A549 (cell line): ENCODE measurements at regions not wholly inside any gene's neighbourhood (a gene's known extent, or its start where the extent isn't known, plus 50 kb on each side); places are given as distances from the start of the nearest gene placed in this dataset.

Experiments
- CBX2 ChIP-seq: fragments of 200-600 bp; sonication (generic); IDR thresholded peaks from 2 replicates; pipeline ENCODE4 v1.6.1; 2016; ENCODE audit warnings: low read depth, mild to moderate bottlenecking, borderline replicate concordance
- CHD4 ChIP-seq: fragments of 200-600 bp; sonication (generic); IDR thresholded peaks from 2 replicates; pipeline ENCODE4 v1.6.1; 2016; ENCODE audit warnings: antibody characterized with exemption, mild to moderate bottlenecking, borderline replicate concordance
- E2F6 ChIP-seq: IDR thresholded peaks from 2 replicates; pipeline ENCODE4 v1.6.1; 2012; ENCODE audit warnings: low read depth, borderline replicate concordance
- EP300 ChIP-seq, 2 experiments: fragments of >200 bp; sonication (Bioruptor Twin); formaldehyde crosslinking; IDR thresholded peaks; 2 replicates in 1 of 2; 3 replicates in 1 of 2; pipeline ENCODE4 v1.6.1; 2016 to 2017
- HDAC2 ChIP-seq: fragments of 200-600 bp; sonication (generic); IDR thresholded peaks from 2 replicates; pipeline ENCODE4 v1.6.1; 2016
- JUNB ChIP-seq: fragments of >200 bp; sonication (Bioruptor Twin); formaldehyde crosslinking; IDR thresholded peaks from 2 replicates; pipeline ENCODE4 v1.6.1; 2016
- MYC ChIP-seq: IDR thresholded peaks from 2 replicates; pipeline ENCODE4 v1.6.1; 2012; ENCODE audit warnings: mild to moderate bottlenecking, inconsistent platforms, low read length, improper control_type of control experiment, borderline replicate concordance
- NR3C1 ChIP-seq: fragments of >200 bp; sonication (Bioruptor Twin); formaldehyde crosslinking; IDR thresholded peaks from 3 replicates; pipeline ENCODE4 v1.6.1; 2017
- POLR2A ChIP-seq: IDR thresholded peaks from 2 replicates; pipeline ENCODE4 v1.6.1; 2012; ENCODE audit warnings: mild to moderate bottlenecking, low read length
- RFX5 ChIP-seq: fragments of 450-650 bp; IDR thresholded peaks from 2 replicates; pipeline ENCODE4 v1.7.1; 2014; ENCODE audit warnings: antibody characterized with exemption, mild to moderate bottlenecking, moderate library complexity
- USF2 ChIP-seq: fragments of 450-650 bp; IDR thresholded peaks from 2 replicates; pipeline ENCODE4 v1.6.1; 2014; ENCODE audit warnings: antibody characterized with exemption
- ZFP36 ChIP-seq: fragments of 450-650 bp; IDR thresholded peaks from 2 replicates; pipeline ENCODE4 v1.6.1; 2014; ENCODE audit warnings: borderline replicate concordance; ENCODE audit not compliant: partially characterized antibody
- TF ChIP-seq, protein P1 (sequence below): fragments of >200 bp; sonication (Bioruptor Twin); formaldehyde crosslinking; IDR thresholded peaks from 3 replicates; pipeline ENCODE4 v1.5.1; 2016
- TF ChIP-seq, protein P2 (sequence below): IDR thresholded peaks from 2 replicates; pipeline ENCODE4 v1.6.1; 2012

DNA sequence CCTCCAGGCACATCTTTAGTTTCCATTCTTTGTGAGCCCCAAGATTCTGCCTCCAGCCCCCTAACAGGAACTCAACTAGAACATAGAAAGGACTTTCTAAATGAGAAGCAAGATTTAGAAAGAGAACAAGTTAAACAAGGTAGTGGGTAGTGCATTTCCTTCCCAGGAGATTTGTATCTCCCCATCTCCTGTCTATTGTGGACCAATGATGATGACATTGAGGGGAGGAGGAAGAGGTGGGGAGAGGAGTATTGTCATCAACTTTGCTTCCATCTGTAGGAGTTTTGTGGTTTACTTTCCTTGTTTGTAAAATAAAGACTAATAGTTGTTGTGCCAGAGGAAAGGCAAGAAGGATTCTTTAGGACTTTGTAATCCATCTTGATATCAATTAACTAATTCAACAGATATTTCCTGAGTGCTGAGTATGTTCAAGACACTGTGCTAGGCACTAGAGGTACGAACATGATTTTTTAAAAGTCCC lies 235.3 kb upstream of the ROPN1 start:
- no peak for TF ChIP-seq POLR2A
- TF ChIP-seq, protein P1, sequence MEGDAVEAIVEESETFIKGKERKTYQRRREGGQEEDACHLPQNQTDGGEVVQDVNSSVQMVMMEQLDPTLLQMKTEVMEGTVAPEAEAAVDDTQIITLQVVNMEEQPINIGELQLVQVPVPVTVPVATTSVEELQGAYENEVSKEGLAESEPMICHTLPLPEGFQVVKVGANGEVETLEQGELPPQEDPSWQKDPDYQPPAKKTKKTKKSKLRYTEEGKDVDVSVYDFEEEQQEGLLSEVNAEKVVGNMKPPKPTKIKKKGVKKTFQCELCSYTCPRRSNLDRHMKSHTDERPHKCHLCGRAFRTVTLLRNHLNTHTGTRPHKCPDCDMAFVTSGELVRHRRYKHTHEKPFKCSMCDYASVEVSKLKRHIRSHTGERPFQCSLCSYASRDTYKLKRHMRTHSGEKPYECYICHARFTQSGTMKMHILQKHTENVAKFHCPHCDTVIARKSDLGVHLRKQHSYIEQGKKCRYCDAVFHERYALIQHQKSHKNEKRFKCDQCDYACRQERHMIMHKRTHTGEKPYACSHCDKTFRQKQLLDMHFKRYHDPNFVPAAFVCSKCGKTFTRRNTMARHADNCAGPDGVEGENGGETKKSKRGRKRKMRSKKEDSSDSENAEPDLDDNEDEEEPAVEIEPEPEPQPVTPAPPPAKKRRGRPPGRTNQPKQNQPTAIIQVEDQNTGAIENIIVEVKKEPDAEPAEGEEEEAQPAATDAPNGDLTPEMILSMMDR: no peak
- TF ChIP-seq NR3C1: no peak
- no peak for TF ChIP-seq RFX5
- no peak for TF ChIP-seq MYC
- TF ChIP-seq JUNB: no peak
- TF ChIP-seq ZFP36: no peak
- no peak for TF ChIP-seq USF2
- no peak for TF ChIP-seq E2F6
- TF ChIP-seq, protein P2, sequence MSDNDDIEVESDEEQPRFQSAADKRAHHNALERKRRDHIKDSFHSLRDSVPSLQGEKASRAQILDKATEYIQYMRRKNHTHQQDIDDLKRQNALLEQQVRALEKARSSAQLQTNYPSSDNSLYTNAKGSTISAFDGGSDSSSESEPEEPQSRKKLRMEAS: no peak
- no peak for TF ChIP-seq CBX2
- no peak for TF ChIP-seq CHD4
- no peak for TF ChIP-seq HDAC2
- no peak for TF ChIP-seq EP300 (IDR thresholded peaks at IDR 0.05)
